GM19468 (cell line): ENCODE measurements at regions not wholly inside any gene's neighbourhood (a gene's known extent, or its start where the extent isn't known, plus 50 kb on each side); places are given as distances from the start of the nearest gene placed in this dataset.
"Not testable (repeated sequence)": the region's sequence is repeated elsewhere in the genome, so short reads cannot be mapped to it uniquely, and the experiment has no call there.

Source experiments
- ATAC-seq: cut with Tn5 transposase; IDR thresholded peaks from one replicate; pipeline ENCODE4 v1.9.1; 2021; ENCODE audit warnings: mild to moderate bottlenecking, moderate library complexity, moderate number of reproducible peaks; ENCODE audit not compliant: unreplicated experiment; ENCODE audit errors: extremely low read depth

DNA sequence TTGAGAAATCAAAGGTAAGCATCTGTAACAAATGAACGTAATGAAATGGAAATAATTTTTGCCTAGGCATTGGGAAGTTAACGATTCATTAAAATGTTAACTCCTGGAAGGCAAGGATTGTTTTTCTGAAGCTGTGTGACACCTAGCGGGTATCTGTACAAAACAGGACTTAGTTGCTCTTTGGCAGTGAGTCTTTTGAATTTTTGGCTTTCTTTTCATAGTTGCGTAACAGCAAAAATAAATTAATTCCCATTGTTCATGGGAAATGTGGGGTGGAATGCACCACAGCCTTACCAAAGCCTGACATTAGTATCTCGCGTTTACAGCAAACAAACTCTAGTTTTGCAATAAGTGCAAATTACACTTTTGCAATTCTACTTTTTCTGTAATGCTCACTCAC lies 92.7 kb upstream of the DTNBP1 start:
- no peak for ATAC-seq

DNA sequence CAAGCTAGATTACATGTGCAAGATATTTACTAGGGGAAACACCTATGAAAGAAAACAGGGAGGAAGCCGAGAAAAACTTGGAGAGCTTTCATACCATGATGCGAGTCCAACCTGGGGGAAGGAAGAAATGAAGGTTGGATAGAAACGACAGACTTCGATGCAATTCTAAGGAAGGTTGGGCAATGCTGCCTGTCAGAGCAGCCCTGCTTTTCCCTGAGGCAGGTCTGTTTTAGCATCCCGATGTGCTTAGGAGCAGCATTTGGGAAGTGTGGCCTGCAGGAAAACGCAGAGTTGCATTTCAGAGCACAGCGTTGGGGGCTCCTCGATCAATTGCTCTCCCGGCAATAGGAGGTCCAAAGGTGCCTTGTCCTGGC lies 91.9 kb upstream of the DTNBP1 start:
- ATAC-seq, result no peak

DNA sequence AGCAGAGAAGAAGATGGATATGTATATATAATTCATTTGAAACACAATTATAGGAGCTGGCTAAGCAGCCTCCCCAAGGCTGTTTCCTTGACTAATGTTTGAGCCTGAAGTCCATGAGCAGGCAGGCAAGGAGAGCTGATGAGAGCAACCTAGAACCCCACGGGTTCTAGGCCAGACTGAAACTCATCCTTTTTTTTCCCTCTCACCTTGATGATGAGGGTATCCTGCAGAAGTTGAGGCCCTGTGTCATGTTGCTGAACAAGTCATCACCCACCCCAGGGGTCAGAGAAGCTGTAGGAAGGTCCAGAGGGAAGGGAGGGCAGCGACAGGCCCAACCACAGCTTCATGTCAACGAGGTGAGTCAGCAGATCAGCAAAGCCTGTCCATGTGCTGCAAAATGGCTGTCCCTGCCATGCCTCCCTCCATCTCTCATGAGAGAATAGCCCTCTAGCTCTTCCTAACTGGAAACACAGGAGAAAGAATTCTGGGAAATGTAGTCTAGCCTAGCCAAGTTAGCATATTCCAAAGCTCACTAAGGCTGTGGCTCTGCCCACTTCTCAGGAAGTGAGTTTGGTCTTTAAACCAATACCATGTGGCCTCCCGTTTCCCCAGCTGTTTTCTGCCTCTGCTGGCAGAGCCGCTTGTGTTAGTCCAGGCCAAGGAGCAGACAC lies 91.3 kb upstream of the DTNBP1 start:
- ATAC-seq, result no peak

DNA sequence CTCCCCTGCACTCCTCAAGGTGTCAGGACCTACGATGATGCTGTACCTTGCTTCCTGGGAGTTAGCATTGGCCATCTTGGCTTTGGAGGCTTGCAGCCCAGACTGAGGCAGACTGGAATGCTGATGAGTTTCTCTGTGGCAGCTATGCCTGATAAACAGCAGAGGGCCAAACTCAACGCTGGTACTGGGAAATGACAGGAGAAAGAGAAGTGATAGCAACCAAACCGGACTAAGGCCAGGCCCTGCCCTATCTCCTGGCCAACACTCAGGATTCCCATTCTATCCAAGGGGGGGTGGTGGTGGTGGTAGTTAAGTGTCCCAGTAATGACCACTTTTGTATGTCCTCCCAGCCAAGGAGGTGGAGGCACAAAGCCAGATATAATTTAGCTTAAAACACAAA lies 90.0 kb upstream of the DTNBP1 start:
- no peak for ATAC-seq

DNA sequence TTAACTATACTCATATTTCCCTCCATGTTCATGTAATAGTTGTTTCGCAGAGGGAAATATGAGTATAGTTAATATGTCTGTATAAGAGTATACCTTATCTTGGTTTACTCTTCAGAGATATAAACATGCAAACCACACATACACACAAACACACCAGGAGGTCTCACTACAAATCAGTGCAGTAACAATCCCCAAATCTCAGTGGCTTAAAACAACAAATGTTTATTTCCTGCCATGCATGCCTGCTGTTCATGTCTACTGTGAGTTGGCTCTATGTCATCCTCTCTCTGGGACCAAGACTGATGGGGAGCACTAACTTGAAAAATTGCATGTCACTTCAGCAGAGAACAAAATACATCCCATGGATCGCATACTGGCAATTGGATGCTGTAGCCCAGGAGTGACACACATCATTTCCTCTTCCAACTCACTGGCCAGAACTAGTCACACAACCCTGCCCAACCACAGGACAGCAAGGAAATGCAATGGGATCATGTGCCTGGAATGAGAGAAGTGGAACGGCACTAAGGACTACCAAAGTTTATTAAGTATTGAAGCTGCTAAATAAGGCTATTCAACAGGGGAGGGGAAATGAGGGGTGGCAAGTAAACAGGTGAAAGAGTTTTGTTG lies 89.0 kb upstream of the DTNBP1 start:
- no peak for ATAC-seq

DNA sequence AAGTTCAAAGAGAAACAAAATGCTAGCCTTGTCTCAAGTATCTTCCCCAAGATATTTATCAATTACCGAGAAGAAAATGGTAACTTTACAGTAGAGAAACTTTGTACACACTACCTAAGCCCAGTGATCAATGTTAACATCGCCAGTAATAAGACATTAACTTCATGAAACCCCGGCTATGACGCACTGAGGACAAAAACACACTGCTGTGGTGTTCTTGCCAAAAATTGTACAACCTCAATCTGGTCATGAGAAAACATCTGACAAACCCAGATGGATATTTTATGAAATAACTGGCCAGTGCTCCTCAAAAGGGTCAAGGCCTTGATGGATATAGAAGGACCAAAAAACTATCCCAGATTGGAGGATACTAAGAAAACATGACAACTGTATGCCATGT lies 85.5 kb upstream of the DTNBP1 start:
- no peak for ATAC-seq

DNA sequence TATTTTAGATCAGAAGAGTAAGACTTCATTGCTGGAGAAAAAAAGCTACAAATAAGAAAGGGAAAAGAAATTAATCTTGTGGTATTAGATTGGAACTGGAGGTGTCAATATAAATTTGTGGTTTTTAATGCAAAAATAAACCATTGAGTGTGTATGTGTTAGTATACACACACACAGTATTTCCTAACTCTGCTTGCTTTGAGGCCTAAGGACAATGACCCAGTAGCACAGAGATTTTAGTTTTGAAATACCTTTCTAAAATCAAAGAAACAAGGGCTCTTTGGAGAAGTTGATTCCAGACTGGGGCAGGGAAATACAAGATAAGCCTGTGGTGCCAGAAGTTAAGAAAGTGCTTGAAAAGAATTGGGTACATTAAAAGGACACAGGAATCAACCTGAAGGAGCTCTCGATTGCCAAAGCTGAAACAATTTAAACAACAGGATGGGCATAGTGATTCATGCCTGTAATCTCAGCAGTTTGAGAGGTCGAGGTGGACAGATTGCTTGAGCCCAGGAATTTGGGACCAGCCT lies 84.6 kb upstream of the DTNBP1 start:
- ATAC-seq, result no peak

DNA sequence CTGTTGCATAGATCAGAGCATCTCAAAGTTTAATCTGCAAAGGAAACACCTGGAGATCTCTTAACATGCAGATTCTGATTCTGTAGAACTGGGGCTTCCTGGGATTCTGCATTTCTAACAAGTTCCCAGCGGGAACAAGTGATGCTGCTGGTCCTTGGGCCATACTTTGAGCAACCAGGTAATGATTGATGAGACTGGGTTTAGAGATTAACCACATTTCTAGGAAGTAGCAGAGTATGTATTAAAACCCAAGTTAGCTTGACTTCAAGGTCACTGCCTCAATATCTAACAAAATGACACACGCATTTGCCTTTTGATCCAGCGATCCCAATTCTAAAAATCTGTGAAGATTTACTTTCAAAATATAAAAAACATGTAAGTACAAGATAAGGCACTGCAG lies 83.0 kb upstream of the DTNBP1 start:
- ATAC-seq, result no peak

DNA sequence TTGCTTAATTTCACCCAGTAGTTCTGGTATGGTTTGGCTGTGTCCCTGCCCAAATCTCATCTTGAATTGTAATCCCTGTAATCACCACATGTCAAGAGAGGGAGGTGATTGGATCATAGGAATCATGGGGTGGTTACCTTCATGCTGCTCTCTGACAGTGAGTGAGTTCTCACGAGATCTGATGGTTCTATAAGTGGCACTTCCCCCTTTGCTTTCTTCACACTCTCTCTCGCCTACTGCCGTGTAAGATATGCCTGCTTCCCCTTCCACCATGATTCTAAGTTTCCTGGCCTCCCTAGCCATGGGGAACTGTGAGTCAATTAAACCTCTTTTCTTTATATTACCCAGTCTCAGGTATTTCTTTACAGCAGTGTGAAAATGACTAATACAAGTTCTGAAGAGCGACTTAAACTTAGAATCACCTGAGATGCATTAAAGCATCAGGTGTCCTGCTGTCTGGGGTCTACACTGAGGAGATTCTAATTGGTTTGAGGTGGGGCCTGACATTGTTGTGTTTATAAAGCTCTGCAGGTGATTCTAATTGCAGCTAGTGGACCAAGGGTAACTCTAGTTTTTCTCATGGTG lies 82.1 kb upstream of the DTNBP1 start:
- no peak for ATAC-seq

DNA sequence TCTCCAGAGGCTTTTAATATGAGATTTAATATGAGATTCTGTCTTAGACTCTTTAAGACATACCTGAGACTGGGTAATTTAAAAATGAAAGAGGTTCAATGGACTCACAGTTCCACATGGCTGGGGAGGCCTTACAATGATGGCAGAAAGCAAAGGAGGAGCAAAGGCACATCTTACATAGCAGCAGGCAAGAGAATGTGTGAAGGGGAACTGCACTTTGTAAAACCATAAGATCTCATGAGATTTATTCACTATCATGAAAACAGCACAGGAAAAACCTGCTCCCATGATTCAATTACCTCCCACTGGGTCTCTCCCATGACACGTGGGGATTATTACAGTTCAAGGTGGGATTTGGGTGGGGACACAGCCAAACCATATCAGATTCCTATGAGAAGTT lies 79.2 kb upstream of the DTNBP1 start:
- ATAC-seq, result not testable (repeated sequence)

DNA sequence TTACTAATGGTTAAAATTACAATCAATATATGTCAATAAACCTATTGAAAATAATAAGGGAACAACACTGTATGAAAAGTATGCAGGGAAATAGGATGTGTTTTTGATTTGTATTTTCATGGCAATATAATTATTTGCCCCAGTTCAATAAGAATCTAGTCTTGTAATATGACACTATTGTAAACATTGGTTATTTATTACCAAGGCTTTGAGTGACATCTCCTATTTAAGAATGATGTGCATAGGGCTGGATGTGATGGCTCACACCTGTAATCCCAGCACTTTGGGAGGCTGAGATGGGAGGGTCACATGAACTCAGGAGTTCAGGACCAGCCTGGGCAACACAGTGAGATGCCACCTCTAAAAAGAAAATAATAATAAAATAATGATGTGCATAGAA lies 78.6 kb upstream of the DTNBP1 start:
- no peak for ATAC-seq

DNA sequence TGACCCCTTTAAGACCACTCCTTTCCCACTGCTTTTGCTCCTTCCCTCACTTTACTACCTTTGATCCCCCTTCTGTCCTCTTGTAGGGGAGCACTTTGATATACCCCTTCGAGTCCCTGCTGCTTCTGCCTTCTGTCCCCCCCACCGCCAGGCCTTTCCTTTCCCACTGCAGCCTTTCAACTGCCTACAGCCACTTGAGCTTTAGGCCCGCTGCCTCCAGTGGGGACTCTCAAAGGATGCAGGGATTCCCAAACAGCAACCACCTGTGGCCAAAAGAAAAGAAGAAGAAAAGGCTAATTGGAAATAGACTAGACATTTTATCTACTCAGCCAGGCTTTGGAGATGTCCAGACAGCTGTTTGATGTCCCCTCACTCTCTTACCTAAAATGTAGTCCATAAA lies 77.0 kb upstream of the DTNBP1 start:
- no peak for ATAC-seq

DNA sequence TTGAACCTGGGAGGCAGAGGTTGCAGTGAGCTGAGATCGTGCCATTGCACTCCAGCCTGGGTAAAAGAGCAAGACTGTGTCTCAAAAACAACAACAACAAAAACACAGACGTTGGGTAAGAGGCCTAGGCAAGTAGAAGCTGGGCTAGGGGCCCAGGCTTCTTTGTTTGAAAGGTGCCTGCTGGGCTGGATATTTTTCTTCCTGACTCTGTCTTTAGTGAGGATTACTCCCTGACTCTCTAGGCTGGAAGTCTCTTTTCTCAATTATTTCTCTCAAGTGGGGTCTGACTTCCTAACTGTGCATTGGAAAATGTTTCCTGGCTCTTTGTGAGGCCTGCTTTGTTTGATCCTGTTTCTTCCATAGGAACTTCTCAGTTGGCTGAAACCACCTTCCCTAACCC lies 76.5 kb upstream of the DTNBP1 start:
- ATAC-seq, result no peak

DNA sequence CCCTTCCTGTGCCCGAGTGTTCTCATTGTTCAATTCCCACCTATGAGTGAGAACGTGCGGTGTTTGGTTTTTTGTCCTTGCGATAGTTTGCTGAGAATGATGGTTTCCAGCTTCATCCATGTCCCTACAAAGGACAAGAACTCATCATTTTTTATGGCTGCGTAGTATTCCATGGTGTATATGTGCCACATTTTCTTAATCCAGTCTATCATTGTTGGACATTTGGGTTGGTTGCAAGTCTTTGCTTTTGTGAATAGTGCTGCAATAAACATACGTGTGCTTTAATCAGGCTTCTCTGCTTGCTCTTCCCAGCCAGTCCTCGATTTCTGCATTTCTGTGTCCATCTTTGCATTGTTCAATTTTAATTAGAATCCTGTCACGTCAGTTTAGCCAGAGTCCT lies 75.4 kb upstream of the DTNBP1 start:
- ATAC-seq, result not testable (repeated sequence)

DNA sequence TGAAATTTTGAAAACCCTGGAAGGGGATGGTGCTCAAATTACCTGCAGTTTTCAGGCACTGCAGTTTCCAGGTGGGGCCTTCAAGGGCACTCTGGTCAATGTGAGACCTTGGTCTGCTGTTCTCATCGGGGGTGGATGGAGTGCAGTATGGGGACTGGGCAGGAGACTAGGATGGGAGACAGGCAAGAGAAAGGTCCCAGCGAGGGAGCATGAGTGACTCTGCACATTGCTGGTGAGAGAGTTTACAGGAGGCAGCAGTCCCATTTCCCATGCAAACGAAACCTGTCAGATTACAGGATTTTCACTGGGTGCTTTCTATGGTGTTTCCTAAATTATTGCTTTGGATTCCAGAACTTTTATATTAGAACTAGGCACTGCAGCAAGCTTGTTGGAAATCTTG lies 73.5 kb upstream of the DTNBP1 start:
- no peak for ATAC-seq

DNA sequence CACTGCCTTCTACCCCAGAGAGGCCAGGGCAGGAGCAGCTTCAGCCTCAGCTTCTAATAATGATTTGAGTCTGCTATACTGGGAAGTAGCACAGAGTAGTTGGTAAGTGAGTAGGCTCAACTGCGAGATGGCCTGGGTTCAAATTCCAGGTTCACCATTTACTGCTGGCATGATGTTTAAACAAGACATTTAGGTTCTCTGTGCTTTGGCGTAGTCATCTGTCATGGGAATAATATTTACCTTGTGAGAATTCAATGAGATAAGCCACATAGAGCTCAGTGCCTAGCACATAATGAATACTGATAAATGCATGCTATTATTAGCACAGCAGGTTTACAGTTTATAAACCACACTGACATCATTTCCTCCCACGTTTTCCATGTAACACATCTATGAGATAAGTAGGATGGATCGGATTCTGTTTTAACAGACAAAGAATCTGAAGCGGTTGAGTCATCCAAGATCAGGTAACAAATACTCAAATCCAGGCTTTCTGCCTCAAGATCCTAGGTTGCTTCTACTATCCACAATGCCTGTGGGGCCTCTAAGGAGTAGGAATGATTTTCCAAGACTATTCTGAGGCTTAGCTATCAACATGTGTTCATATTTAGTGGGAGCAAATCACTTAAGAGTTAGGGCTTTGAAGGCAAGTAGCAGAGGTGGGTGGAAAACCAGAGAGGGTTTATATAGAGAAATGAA lies 72.9 kb upstream of the DTNBP1 start:
- no peak for ATAC-seq

DNA sequence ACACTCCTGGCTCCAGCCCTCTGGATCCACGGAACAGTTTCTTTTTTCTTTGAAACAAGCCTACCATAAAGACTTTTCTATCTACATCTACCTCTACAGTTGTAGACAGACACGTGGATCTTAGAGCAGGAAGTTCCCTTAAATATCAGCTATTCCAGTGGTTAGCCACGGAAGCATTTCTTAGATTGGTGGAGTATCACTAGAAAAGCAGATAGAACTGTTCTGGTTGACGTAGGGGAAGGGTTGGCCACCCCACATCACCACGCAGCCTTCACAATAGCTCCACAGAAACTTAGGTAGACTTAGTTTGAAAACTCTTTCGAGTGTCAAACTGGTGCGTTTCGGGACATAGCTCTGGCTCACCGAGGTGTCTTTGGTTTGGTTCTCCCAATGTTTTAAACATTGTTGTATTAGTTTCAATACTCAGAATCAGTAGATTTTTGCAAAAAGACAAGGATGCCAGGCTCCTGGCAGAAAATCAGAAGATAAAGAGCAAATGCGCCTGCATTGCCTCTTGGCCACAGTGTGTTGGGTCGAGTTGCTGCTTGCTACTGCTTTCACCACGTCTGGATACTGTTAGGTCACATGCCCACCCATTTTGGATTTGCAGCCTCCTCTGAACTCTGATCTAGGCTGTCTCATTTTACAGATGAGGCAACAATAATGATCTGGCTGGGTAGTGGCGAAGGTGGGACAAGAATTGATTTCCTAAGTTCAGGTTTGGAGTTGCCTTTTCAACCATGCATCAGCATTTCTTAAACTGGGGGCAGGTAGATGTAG lies 71.5 kb upstream of the DTNBP1 start:
- ATAC-seq, result no peak

DNA sequence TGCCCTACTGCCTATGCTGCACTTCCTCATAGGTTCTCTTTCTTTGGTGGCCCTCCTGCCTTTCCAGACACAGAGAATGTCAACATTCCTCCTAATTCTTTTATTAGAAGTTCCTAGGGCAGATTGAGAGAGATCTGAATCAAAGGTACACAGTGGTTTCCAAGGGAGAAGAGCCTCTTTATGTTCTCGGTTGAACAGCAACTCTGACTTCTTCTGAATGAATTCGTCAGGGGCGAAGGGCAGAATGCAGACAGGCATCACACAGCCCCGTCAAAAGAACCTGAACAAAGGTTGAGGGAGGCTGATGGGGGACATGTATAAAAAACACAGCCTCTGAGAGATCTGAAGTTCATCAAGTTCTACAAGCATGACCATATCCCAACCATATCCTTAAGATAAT lies 68.1 kb upstream of the DTNBP1 start:
- ATAC-seq, result no peak

DNA sequence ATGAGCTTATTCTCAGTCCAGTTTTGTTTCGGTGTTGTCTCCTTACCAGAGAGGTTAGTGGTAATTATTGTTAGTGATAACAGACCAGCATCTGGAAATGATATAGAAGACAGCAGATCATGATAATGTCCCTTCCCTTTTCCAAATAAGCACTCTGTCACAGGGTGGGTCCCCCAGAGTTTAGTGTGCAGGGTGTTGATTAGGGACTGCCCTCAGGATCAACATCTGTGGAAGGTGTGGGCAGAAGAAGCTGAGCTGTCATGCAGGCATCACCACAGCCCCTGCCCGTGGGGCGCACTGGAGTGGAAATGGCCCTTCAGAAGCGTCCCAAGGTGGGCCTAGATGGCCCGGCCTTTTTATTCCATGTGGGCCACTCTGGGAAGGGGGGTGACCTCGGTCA lies 67.6 kb upstream of the DTNBP1 start:
- no peak for ATAC-seq

DNA sequence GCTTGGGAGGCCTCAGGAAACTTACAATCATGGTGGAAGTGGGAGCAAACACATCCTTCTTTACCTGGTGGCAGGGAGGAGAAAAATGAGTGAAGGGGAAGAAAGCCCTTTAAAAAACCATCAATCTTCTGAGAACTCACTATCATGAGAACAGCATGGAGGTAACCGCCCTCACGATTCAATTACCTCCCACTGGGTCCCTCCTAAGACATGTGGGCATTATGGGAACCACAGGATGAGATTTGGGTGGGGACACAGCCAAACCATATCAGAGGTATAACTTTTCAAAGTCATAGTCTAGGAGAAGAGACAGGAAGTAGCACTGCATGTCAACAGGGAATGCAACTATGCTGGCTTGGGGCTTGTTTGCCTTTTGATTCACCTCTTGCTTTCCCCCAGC lies 59.9 kb upstream of the DTNBP1 start:
- no peak for ATAC-seq
